Kidney (tissue), 13 donors: ENCODE measurements at regions not wholly inside any gene's neighbourhood (a gene's known extent, or its start where the extent isn't known, plus 50 kb on each side); places are given as distances from the start of the nearest gene placed in this dataset.

Experiments used
- DNase-seq, 5 donors: peaks; one replicate each; pipeline ENCODE4 v3.0.0-alpha.2; 2013 to 2020
- FAIRE-seq: peaks from 2 replicates; lab custom pipeline; 2012; peaks lifted over from hg19 to GRCh38; lab: Jason Lieb, UNC
- H3K27ac ChIP-seq, 2 donors: one replicate each; pipeline ENCODE4 v1.7.0; 2013; ENCODE audit warnings: low read depth in 2 of 2, low read length in 2 of 2, inconsistent platforms in 1 of 2
- H3K27me3 ChIP-seq: one replicate; pipeline ENCODE4 v1.7.1; 2013; ENCODE audit warnings: low read length, inconsistent platforms; ENCODE audit not compliant: control insufficient read depth, insufficient read depth
- H3K36me3 ChIP-seq, 3 donors: one replicate each; pipeline versions ENCODE4 v1.7.0 to v1.7.1; 2013; ENCODE audit warnings: low read length in 3 of 3, control low read depth in 1 of 3, inconsistent platforms in 1 of 3; ENCODE audit not compliant: insufficient read depth in 3 of 3, control insufficient read depth in 2 of 3
- H3K4me1 ChIP-seq, 3 donors: one replicate each; pipeline versions ENCODE4 v1.7.0 to v1.7.1; 2013; ENCODE audit warnings: low read length in 3 of 3, inconsistent platforms in 1 of 3, low read depth in 1 of 3; ENCODE audit not compliant: control insufficient read depth in 2 of 3, insufficient read depth in 2 of 3
- H3K4me3 ChIP-seq, 3 donors: one replicate each; pipeline versions ENCODE4 v1.7.0 to v1.8.1; 2013; ENCODE audit warnings: low read length in 3 of 3, control low read depth in 1 of 3, inconsistent platforms in 1 of 3
- H3K9ac ChIP-seq, 3 donors: one replicate each; pipeline versions ENCODE4 v1.7.0 to v1.7.1; 2013; ENCODE audit warnings: low read length in 3 of 3, control low read depth in 1 of 3, inconsistent platforms in 1 of 3
- H3K9me3 ChIP-seq, 3 donors: one replicate each; pipeline versions ENCODE4 v1.7.0 to v1.7.1; 2013; ENCODE audit warnings: low read length in 3 of 3, control low read depth in 1 of 3, inconsistent platforms in 1 of 3; ENCODE audit not compliant: control insufficient read depth in 2 of 3, insufficient read depth in 1 of 3
- intact Hi-C: fragments of 100-400 bp; cut with DNase I; formaldehyde crosslinking; loops from one replicate; pipeline ENCODE4 v1.11.1; 2022
- TF ChIP-seq, protein P1 (sequence below): IDR thresholded peaks from 3 replicates; pipeline ENCODE4 v1.5.1; 2012; ENCODE audit warnings: mild to moderate bottlenecking, moderate library complexity, borderline replicate concordance; ENCODE audit not compliant: insufficient read depth; ENCODE audit errors: extremely low read depth
- donor health status: control.
- donor health status: control.
- donor health status: control.
- donor health status: control.
- donor health status: control.
- donor health status: DM: yes; HTN: yes; CAD: no.
- donor health status: Normal renal cell carcinoma (clear cell type).

DNA sequence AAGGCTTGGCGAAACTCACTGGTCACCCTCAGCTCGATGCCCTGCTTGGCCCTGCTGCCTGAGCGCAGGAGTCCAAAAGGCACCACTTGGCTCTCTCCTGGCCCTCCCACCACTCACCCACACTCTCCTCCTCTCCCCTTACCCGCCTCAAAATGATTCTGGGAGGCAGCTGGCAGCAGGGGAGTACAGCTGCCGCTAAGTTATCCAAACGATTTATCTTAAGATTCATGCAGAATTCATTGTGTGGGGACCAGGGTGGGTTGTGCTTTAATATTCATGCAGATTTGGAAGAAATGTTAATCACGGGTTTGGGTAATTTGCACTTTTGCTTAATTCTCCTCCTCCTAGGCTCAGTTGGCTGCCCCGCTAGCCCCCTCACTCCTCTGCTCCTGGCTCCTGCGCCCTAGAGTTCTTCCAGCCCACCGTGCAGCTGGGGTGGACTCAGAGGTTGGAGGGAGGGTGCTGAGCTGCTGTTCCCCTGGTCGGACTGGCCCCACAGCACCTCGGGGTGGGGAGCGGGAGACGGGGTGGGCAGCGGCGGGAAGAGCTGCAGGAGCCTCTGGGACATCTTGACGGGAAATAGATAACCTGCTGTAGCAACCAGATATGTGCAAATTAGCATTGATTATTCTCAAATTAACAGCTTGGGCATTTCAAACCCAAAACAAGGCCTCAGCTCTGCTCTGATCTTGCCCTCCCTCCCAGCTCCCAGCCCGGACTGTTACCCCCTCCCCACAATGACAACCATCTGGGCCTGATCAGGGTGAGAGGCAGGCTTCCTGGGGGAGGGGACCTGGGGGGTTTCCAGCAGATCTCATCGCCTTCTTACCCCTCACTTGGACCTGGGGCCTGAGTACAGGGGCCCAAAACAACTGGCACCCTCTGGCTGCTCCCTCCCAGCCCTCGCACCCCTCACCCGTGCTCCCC lies 122.6 kb upstream of the RPL38 start:
- Histone ChIP-seq H3K4me1 (no peaks in the 10 kb centered on the region), H3K27me3 (no peaks in the 10 kb centered on the region), H3K36me3 (no peaks in the 10 kb centered on the region), H3K9ac (no peak overlapping the region), H3K9me3 (peaks cover 0 to 6% (median 0%) of the 10 kb centered on the region in 3 donors), H3K27ac (no peak overlapping the region), H3K4me3 (no peak overlapping the region)
- TF ChIP-seq, protein P1, sequence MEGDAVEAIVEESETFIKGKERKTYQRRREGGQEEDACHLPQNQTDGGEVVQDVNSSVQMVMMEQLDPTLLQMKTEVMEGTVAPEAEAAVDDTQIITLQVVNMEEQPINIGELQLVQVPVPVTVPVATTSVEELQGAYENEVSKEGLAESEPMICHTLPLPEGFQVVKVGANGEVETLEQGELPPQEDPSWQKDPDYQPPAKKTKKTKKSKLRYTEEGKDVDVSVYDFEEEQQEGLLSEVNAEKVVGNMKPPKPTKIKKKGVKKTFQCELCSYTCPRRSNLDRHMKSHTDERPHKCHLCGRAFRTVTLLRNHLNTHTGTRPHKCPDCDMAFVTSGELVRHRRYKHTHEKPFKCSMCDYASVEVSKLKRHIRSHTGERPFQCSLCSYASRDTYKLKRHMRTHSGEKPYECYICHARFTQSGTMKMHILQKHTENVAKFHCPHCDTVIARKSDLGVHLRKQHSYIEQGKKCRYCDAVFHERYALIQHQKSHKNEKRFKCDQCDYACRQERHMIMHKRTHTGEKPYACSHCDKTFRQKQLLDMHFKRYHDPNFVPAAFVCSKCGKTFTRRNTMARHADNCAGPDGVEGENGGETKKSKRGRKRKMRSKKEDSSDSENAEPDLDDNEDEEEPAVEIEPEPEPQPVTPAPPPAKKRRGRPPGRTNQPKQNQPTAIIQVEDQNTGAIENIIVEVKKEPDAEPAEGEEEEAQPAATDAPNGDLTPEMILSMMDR = no peak
- no peak for FAIRE-seq
- intact Hi-C loops = no loop called here
- peak in 1 of 5 donors; percentile 55 for DNase-seq

DNA sequence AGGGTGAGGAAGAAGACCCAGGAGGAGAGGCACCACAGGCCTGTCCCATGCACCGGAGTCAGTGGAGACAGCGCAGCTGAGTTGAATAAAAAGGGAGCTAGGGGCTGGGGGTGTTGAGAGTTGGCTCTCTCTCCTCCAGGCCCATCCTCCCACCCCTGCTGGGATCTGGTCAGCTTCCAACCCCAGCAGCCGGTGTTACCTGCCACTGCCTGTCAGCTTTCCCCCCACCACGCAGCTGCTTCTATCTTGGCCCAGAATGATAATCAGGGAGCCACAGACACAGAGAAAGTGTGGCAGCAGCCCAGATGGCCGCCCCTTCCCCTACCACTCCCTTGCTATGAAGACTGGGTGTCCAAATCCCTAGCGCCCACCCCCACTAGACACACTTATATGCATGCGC lies 120.6 kb upstream of the RPL38 start:
- FAIRE-seq = no peak

DNA sequence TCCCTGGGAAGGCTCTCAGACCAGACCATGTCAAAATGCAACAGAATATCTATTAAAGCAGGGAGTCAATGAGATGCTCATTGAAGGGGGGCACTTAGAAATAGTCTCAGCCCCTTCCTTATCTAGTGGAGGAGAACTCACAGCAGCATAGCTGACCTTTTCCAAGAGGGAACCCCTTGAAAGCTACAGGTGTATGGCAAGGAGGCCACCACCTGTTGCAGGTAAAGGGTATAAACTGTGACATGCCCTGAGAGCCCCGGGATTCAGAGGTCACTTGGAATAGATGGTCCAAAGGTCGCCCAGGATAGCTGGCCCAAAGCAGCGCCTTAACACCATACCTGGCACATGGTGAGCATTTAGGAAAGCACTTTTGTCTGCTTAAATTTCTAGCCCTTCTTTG lies 120.2 kb upstream of the RPL38 start:
- Histone ChIP-seq H3K4me3 (no peak overlapping the region), H3K27me3 (no peaks in the 10 kb centered on the region)

More for the DNA sequence above, 120.6 kb upstream of the RPL38 start:
- H3K9me3 ChIP-seq = peaks cover 0 to 6% (median 0%) of the 10 kb centered on the region in 3 donors
- H3K4me1 ChIP-seq = no peaks in the 10 kb centered on the region
- TF ChIP-seq, protein P1 = no peak
- no peaks in the 10 kb centered on the region for H3K27me3 ChIP-seq
- no peak for DNase-seq
- H3K27ac ChIP-seq = no peak overlapping the region
- H3K9ac ChIP-seq = no peak overlapping the region
- H3K36me3 ChIP-seq = no peaks in the 10 kb centered on the region
- intact Hi-C loops = no loop called here
- H3K4me3 ChIP-seq = no peak overlapping the region

More for the DNA sequence above, 120.2 kb upstream of the RPL38 start:
- intact Hi-C loops = no loop called here
- no peaks in the 10 kb centered on the region for H3K36me3 ChIP-seq
- H3K9me3 ChIP-seq = peaks cover 0 to 6% (median 0%) of the 10 kb centered on the region in 3 donors
- FAIRE-seq (no peak), DNase-seq (no peak)
- H3K27ac ChIP-seq = no peak overlapping the region
- H3K9ac ChIP-seq = no peak overlapping the region
- TF ChIP-seq, protein P1 = no peak
- H3K4me1 ChIP-seq = no peaks in the 10 kb centered on the region
